Frontal cortex (tissue), 3 donors: ENCODE measurements at regions not wholly inside any gene's neighbourhood (a gene's known extent, or its start where the extent isn't known, plus 50 kb on each side); places are given as distances from the start of the nearest gene placed in this dataset.
"Not testable (repeated sequence)": the region's sequence is repeated elsewhere in the genome, so short reads cannot be mapped to it uniquely, and the experiment has no call there.

ENCODE experiments used
- DNase-seq, 2 donors: peaks; one replicate each; pipeline ENCODE4 v3.0.0; 2012; ENCODE audit warnings: low spot score in 2 of 2
- FAIRE-seq: peaks from 2 replicates; lab custom pipeline; 2012; peaks lifted over from hg19 to GRCh38; lab: Jason Lieb, UNC
- donor health status: control.
- donor health status: control.
- donor health status: control.

DNA sequence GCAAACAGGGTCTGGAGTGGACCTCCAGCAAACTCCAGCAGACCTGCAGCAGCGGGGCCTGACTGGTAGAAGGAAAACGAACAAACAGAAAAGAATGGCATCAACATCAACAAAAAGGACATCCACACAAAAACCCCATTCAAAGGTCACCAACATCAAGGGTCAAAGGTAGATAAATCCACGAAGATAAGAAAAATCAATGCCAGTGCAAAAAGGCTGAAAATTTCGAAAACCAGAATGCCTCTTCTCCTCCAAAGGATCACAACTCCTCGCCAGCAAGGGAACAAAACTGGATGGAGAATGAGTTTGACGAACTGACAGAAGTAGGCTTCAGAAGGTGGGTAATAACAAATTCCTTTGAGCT is 187.6 kb upstream of the EDNRA start:
- not testable (repeated sequence) for DNase-seq, FAIRE-seq

DNA sequence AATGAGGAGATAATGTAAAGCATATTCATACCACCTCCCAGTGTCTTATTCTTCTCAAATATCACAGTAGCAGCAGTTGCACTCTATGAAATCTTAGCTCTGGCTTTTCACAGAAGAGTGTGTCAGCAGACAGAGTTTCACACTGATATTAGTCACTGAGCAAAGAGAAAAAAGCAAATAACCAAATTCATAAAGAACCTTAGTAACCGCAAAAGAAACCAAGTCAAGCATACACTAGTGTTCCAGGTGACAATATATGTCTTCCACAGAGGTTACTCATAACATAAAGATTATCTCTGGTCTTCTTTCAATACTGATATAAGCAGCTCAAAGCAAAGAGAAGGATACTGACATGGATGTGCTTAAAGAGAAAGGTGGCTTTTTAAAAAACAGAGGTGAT is 181.7 kb upstream of the EDNRA start:
- FAIRE-seq (no peak), DNase-seq (no peak)

- no peak for DNase-seq
- FAIRE-seq = no peak
These were observed 177.6 kb upstream of the EDNRA start for GRCh38 chr4:147303174-147303872.

DNA sequence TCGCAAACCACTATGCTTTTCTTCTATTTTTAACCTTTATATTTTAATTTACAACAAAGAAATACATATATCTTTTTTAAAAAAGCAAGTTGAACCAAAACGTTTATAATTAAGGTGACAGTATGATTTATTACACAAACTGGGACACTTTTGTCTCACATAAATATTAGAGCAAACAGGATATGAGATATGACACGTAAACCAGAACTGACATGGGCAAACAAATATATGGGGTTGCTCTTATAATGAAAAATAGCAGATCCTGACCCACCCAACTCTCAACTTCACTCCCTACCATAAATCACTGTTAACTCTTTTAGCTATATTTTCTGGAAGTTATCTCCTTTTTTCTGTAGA is 177.0 kb upstream of the EDNRA start:
- DNase-seq (no peak), FAIRE-seq (no peak)

- FAIRE-seq (no peak), DNase-seq (no peak)
These were observed 172.8 kb upstream of the EDNRA start for GRCh38 chr4:147307896-147308674.

DNA sequence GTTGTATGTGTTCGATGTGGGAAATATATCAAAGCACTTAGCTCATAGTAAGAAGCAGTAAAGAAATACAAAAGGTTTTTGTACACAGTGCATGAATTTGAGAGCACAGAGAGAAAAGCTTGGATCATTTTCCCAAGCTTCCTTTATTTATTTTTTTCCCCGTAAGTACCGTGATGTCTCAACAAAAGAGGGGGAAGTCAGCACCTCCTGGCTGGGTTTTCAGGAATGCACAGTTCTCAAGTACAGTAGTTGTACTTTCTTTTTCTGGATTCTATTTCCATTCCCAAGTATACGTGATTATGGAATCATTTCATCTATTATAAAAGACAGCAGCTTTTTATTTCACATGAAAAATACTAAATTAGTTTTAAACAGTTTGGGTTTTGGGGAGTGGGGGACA is 171.5 kb upstream of the EDNRA start:
- DNase-seq = no peak
- no peak for FAIRE-seq

GRCh38 chr4:147310312-147310711 is 170.6 kb upstream of the EDNRA start:
- no peak for FAIRE-seq
- DNase-seq = no peak

DNA sequence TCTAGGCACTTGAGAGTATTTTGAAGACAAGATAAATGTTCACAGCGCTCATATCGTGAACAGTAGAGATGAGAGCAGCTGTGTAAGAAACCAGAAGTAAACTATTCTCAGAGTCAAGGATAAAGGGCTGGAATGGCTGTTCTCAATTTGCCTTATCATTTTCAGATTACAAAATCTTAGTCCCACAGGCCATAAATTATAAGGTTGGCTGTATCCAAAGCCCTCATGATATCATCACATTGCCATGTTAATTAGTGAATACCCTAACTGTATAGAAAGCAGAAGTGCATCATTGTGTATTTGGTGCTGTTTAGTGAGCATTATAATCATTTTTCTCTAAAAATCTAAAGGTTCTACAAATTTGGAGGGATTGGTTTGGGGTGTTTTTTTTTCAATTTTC is 168.9 kb upstream of the EDNRA start:
- DNase-seq (no peak), FAIRE-seq (no peak)

DNA sequence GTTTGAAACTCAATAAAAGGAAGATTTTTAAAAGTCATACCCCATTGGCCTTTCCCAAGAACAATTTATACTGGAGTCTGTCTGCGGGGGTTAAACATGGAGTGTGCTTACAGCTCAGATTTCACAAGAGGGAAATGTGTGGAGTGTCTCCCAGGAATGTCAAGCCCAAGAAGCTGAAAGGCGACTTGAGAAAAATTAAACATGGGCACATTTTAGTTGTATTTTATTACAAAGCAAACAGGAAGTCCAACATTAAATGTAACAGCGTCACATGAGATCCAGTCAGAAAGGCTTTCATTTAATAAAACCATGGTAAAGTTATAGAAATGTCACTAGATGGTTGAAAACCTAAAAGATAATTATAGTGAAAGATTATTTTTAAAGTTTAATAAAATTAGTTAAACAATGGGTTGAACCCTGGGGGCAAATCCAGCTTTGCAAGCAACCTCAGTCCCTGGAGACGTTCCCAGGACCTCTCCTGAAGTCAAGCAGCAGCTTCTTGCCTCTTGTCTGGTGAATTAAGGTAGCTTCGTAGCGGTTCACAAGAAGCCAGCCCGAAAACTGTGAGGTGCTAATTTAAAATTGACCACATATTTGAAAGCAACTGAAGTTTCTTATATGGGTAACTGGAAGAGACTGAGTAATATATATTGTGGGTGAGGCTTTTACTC is 168.4 kb upstream of the EDNRA start:
- FAIRE-seq = no peak
- DNase-seq = no peak

DNA sequence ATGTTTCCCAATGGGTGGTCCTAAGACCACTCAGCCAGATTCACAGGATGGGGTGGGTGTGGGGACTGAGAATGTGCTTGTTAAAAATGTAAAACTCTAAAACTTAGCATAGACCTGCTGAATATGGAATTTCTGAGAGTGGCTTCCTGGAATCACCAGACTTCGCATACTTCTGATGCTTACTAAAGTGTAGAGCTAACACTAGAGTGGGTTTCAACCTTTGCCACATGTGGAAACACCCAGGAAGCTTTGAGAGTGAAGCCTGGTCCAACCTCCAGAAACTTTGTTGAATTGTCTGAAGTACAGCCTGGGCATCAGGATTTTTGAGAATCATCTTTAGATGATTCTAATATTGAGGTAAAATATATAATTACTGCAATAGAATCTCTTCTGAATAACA is 167.8 kb upstream of the EDNRA start:
- FAIRE-seq (no peak), DNase-seq (no peak)

DNA sequence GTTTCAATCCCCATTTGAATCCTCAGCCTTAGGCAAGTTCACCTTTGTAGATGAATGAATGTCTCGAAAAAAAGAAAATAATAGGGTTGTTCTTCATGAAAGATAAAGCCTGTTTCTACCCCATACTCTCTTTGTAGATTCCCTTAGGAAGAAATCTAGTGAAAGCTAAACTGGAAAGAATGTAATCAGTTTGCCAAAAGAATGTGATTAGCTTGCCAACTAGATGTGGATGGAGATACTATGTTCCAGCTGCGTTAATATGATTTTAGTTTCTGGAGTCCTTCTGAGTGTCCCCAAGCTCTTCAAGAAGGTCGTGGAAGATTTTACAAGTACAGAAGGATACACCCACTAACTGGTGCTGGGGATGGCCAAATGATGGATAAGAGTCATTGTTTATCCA is 162.3 kb upstream of the EDNRA start:
- FAIRE-seq (no peak), DNase-seq (no peak)

DNA sequence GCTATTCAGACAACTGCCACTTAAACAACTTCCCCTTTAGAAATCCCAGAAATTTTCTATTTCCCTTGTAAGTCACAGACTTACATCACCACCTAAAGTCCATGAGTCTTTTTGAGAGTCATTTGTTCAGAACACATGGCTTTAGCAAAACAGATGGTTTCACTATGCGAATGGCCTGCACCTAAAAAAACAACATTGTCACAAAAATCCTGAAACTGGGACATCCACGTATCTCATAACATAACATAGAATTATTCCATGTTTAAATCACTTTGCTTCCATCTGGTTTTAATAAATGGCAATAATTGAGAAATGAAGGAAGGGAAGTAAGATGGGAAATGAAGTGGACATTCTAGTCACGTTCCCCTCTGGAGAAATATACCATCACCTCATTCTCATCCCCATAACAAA is 155.3 kb upstream of the EDNRA start:
- FAIRE-seq (no peak), DNase-seq (no peak)

DNA sequence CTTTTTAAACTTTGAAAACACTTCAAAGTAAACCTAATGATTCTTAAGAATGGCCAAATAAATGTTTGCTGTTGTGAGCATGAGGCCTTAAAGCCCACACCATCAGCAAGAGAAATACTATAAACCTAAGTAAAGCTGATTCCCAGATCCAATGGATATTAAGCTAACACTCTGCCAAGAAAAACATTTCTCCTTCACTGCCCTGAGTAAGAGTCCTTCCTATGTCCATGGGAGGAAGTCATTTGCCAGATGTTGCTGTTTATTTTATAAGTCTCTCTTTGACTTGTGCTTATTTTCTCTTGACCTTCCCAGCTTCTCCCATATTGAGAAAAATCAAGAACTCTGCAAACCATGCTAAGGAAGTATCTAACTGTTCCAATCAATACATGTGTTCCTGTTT is 154.3 kb upstream of the EDNRA start:
- DNase-seq (no peak), FAIRE-seq (no peak)

- DNase-seq = no peak
- FAIRE-seq = no peak
These were observed 153.6 kb upstream of the EDNRA start for GRCh38 chr4:147327322-147327721.

DNA sequence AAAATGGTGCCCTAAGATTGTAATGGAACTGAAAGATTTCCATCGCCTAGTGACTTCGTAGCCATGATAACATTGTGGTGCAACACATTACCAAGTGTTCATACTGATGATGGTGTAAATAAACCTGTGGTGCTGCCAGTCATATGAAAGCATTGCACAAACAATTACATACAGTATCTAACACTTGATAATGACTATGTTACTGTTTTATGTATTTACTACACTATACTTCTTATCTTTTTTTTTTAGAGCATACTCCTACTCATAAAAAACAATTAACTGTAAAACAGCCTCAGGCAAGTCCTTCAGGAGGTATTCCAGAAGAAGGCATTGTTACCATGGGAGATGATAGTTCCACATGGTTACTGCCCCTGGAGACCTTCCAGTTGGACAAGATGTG is 152.7 kb upstream of the EDNRA start:
- DNase-seq (no peak), FAIRE-seq (no peak)

DNA sequence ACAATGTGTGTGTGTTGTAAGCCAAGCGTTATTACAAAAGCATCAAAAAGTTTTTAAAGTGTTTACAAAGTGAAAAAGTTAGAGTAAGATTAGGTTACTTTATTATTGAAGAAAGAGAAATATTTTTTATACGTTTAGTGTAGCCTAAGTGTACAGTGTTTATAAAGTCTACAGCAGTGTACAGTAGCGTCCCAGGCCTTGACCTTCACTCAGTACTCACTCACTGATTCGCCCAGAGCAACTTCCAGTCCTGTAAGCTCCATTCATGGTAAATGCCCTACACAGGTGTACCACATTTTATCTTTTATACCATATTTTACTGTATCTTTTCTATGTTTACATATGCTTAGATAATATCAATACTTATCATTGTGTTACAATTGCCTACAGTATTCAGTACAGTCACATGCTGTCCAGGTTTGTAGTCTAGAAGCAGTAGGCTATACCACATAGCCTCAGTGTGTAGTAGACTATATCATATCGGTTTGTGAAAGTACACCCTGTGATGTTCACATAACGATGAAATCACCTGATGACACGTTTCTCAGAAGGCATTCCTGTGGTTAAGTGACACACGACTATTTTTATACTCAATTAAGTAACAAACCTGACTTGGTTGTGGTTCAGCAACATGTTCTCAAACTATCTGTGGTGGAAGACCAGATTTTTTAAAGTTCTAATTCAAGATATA is 152.0 kb upstream of the EDNRA start:
- no peak for FAIRE-seq
- no peak for DNase-seq

- DNase-seq (no peak), FAIRE-seq (no peak)
These were observed 148.8 kb upstream of the EDNRA start for GRCh38 chr4:147332091-147332490.

GRCh38 chr4:147334478-147334877 is 146.4 kb upstream of the EDNRA start:
- no peak for FAIRE-seq
- DNase-seq = no peak

- DNase-seq (no peak), FAIRE-seq (no peak)
These were observed 145.7 kb upstream of the EDNRA start for GRCh38 chr4:147335183-147335582.

DNA sequence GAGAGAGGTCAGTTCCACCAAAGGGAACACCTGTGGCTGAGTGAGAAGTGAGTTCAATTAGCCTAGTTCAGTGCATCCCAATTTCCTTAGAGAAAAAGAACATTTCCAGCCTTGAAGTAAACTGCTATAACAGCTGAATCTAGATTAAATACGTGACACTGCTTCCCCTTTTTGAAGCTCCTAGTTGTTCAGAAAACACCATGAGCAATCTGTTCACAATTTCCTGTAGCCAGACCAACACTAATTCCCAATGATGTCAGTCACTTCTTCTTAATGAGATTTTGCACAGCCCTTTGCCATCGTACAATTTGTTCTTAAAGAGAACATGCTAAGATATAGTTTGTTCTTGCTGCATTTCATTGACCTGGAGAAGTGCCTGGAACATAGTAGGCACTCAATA is 144.6 kb upstream of the EDNRA start:
- FAIRE-seq (no peak), DNase-seq (no peak)

- FAIRE-seq = no peak
- no peak for DNase-seq
These were observed 141.8 kb upstream of the EDNRA start for GRCh38 chr4:147339100-147339499.
